SKM-1 (cell line): ENCODE measurements at regions not wholly inside any gene's neighbourhood (a gene's known extent, or its start where the extent isn't known, plus 50 kb on each side); places are given as distances from the start of the nearest gene placed in this dataset.
"Not testable (repeated sequence)": the region's sequence is repeated elsewhere in the genome, so short reads cannot be mapped to it uniquely, and the experiment has no call there.

Experiments used
- DNase-seq: peaks from one replicate; lab custom pipeline; 2025; ENCODE audit not compliant: unreplicated experiment; lab: John Stamatoyannopoulos, UW

GRCh38 chr15:54776410-54776809, 420.3 kb downstream of the RSL24D1 start:
- DNase-seq = no peak

- DNase-seq = no peak
These were observed 424.1 kb downstream of the RSL24D1 start for GRCh38 chr15:54772663-54773062.

- DNase-seq = not testable (repeated sequence)
These were observed 447.3 kb downstream of the RSL24D1 start for GRCh38 chr15:54749461-54749860.

GRCh38 chr15:54722342-54722986, 474.3 kb downstream of the RSL24D1 start:
- no peak for DNase-seq

- DNase-seq = no peak
These were observed 477.4 kb downstream of the RSL24D1 start for GRCh38 chr15:54719325-54719724.

- DNase-seq = no peak
These were observed 488.7 kb downstream of the RSL24D1 start for GRCh38 chr15:54707805-54708752.

GRCh38 chr15:54687628-54688027, 509.1 kb downstream of the RSL24D1 start:
- DNase-seq = no peak
